ENCODE measurements at regions not wholly inside any gene's neighbourhood (a gene's known extent, or its start where the extent isn't known, plus 50 kb on each side); places are given as distances from the start of the nearest gene placed in this dataset.

DNA sequence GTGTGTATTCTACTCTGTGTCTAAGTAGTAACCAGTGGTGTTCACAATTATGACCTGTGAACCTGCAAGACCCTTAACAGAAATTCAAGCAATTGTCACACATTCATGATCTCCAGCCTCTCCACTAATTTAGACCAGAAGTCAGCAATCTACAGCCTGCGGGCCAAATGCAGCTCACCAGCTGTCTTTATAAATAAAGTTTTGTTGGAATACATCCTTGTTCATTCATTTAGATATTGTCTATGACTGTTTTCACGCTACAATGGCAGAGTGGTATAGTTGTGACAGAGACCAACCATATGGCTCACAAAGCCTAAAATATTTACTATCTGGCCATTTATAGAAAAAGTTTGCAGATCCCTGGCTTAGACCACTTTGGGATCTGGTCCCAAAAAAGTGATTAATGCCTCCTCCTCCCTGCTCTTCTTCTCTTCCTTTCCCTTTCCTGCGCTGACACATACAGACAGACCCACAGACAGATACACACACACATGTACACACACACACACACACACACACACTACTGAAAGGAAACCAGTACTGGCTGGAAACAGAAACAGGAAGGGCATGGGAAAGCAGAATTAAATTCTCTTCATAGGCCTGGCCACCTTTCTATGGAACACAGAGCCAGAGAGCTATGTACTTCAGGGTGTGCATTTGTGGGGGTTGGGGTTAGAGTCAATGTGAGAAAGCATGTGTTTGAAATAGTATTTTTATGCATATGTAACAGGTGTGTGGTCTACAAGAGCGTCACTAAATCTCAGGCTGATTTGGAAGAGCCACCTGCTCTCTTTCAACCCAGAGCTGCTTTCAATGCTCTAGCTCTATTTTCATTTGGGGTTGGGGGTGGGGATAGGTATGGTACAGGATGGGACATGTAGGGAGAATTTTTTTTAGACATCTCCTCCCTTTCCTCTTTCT lies 49.7 kb upstream of the TMEM164 start:
- TF ChIP-seq, protein P1, sequence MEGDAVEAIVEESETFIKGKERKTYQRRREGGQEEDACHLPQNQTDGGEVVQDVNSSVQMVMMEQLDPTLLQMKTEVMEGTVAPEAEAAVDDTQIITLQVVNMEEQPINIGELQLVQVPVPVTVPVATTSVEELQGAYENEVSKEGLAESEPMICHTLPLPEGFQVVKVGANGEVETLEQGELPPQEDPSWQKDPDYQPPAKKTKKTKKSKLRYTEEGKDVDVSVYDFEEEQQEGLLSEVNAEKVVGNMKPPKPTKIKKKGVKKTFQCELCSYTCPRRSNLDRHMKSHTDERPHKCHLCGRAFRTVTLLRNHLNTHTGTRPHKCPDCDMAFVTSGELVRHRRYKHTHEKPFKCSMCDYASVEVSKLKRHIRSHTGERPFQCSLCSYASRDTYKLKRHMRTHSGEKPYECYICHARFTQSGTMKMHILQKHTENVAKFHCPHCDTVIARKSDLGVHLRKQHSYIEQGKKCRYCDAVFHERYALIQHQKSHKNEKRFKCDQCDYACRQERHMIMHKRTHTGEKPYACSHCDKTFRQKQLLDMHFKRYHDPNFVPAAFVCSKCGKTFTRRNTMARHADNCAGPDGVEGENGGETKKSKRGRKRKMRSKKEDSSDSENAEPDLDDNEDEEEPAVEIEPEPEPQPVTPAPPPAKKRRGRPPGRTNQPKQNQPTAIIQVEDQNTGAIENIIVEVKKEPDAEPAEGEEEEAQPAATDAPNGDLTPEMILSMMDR (IDR thresholded peaks at IDR 0.05): no peak
- no peak for TF ChIP-seq POLR2A (IDR thresholded peaks at IDR 0.05)
